ENCODE measurements at regions not wholly inside any gene's neighbourhood (a gene's known extent, or its start where the extent isn't known, plus 50 kb on each side); places are given as distances from the start of the nearest gene placed in this dataset.
"Not testable (repeated sequence)": the region's sequence is repeated elsewhere in the genome, so short reads cannot be mapped to it uniquely, and the experiment has no call there.

GRCh38 chr16:52787709-52788108 lies 240.8 kb upstream of the TOX3 start:
- DNase-seq (ENCODE audit: low read depth): no peak

GRCh38 chr16:52786091-52786490 lies 239.1 kb upstream of the TOX3 start:
- DNase-seq (ENCODE audit: low read depth): no peak

GRCh38 chr16:52785653-52786052 lies 238.7 kb upstream of the TOX3 start:
- no peak for DNase-seq (ENCODE audit: low read depth)

- no peak for DNase-seq (ENCODE audit: low read depth)
These were observed 236.7 kb upstream of the TOX3 start for GRCh38 chr16:52783616-52784015.

- DNase-seq (ENCODE audit: low read depth): no peak
These were observed 234.2 kb upstream of the TOX3 start for GRCh38 chr16:52781005-52781630.

GRCh38 chr16:52773026-52773425 lies 226.1 kb upstream of the TOX3 start:
- DNase-seq (ENCODE audit: low read depth): no peak

- no peak for DNase-seq (ENCODE audit: low read depth)
These were observed 223.9 kb upstream of the TOX3 start for GRCh38 chr16:52770828-52771227.

- no peak for DNase-seq (ENCODE audit: low read depth)
These were observed 211.5 kb upstream of the TOX3 start for GRCh38 chr16:52758473-52758855.

- DNase-seq (ENCODE audit: low read depth): no peak
These were observed 211.0 kb upstream of the TOX3 start for GRCh38 chr16:52757746-52758472.

GRCh38 chr16:52756812-52757517 lies 210.0 kb upstream of the TOX3 start:
- no peak for DNase-seq (ENCODE audit: low read depth)

GRCh38 chr16:52755396-52755795 lies 208.5 kb upstream of the TOX3 start:
- no peak for DNase-seq (ENCODE audit: low read depth)

- no peak for DNase-seq (ENCODE audit: low read depth)
These were observed 204.1 kb upstream of the TOX3 start for GRCh38 chr16:52751035-52751434.

- DNase-seq (ENCODE audit: low read depth): no peak
These were observed 201.8 kb upstream of the TOX3 start for GRCh38 chr16:52748741-52749140.

- DNase-seq (ENCODE audit: low read depth): no peak
These were observed 200.2 kb upstream of the TOX3 start for GRCh38 chr16:52747088-52747595.

GRCh38 chr16:52743707-52744106 lies 196.8 kb upstream of the TOX3 start:
- DNase-seq (ENCODE audit: low read depth): no peak

GRCh38 chr16:52742608-52743170 lies 195.7 kb upstream of the TOX3 start:
- no peak for DNase-seq (ENCODE audit: low read depth)

GRCh38 chr16:52742052-52742451 lies 195.1 kb upstream of the TOX3 start:
- DNase-seq (ENCODE audit: low read depth): no peak

GRCh38 chr16:52741351-52741750 lies 194.4 kb upstream of the TOX3 start:
- DNase-seq (ENCODE audit: low read depth): no peak

- DNase-seq (ENCODE audit: low read depth): no peak
These were observed 193.8 kb upstream of the TOX3 start for GRCh38 chr16:52740766-52741165.

GRCh38 chr16:52740333-52740732 lies 193.4 kb upstream of the TOX3 start:
- no peak for DNase-seq (ENCODE audit: low read depth)

GRCh38 chr16:52738992-52739391 lies 192.0 kb upstream of the TOX3 start:
- not testable (repeated sequence) for DNase-seq (ENCODE audit: low read depth)

GRCh38 chr16:52731219-52731875 lies 184.4 kb upstream of the TOX3 start:
- DNase-seq (ENCODE audit: low read depth): no peak
